Mesenchymal stem cell (in vitro differentiated cells and primary cell): ENCODE measurements at regions not wholly inside any gene's neighbourhood (a gene's known extent, or its start where the extent isn't known, plus 50 kb on each side); places are given as distances from the start of the nearest gene placed in this dataset.
A peak's percentile ranks its signal among the peaks of the same experiment; 100 is the strongest.

Experiments
- DNase-seq: peaks from one replicate; pipeline ENCODE4 v3.0.0-alpha.2; 2013
- H2AFZ ChIP-seq: one replicate; pipeline ENCODE4 v1.6.1; 2013; ENCODE audit warnings: low read depth, mild to moderate bottlenecking, control low read depth, inconsistent platforms, low read length, moderate library complexity
- H2AK5ac ChIP-seq: 2 replicates; pipeline ENCODE4 v1.6.1; 2013; ENCODE audit warnings: low read length, moderate library complexity, mild to moderate bottlenecking, inconsistent platforms; ENCODE audit not compliant: severe bottlenecking
- H2BK120ac ChIP-seq: one replicate; pipeline ENCODE4 v1.6.1; 2013; ENCODE audit warnings: low read depth, mild to moderate bottlenecking, inconsistent platforms, low read length, moderate library complexity
- H2BK12ac ChIP-seq, 2 experiments: one replicate each; pipeline ENCODE4 v1.6.1; 2013; ENCODE audit warnings: inconsistent platforms in 2 of 2, low read length in 2 of 2, mild to moderate bottlenecking in 2 of 2, moderate library complexity in 2 of 2, control low read depth in 1 of 2
- H2BK15ac ChIP-seq: one replicate; pipeline ENCODE4 v1.6.1; 2013; ENCODE audit warnings: mild to moderate bottlenecking, low read depth, inconsistent platforms; ENCODE audit not compliant: poor library complexity, severe bottlenecking
- H2BK5ac ChIP-seq: 2 replicates; pipeline ENCODE4 v1.6.1; 2013; ENCODE audit warnings: low read depth, mild to moderate bottlenecking, low read length, control low read depth, inconsistent platforms; ENCODE audit not compliant: poor library complexity, severe bottlenecking
- H3K14ac ChIP-seq, 2 experiments: one replicate each; pipeline ENCODE4 v1.6.1; 2013; ENCODE audit warnings: inconsistent platforms in 2 of 2, low read length in 2 of 2, control low read depth in 1 of 2, mild to moderate bottlenecking in 1 of 2, moderate library complexity in 1 of 2
- H3K18ac ChIP-seq, 2 experiments: one replicate each; pipeline ENCODE4 v1.6.1; 2013; ENCODE audit warnings: inconsistent platforms in 2 of 2, low read length in 2 of 2, control low read depth in 1 of 2, low read depth in 1 of 2, mild to moderate bottlenecking in 1 of 2
- H3K23ac ChIP-seq, 2 experiments: one replicate each; pipeline ENCODE4 v1.6.1; 2013; ENCODE audit warnings: inconsistent platforms in 2 of 2, low read length in 2 of 2, mild to moderate bottlenecking in 2 of 2, moderate library complexity in 2 of 2, control low read depth in 1 of 2
- H3K27ac ChIP-seq: 2 replicates; pipeline ENCODE4 v1.5.1; 2013; ENCODE audit warnings: mild to moderate bottlenecking, moderate library complexity, low read length, control low read depth, inconsistent platforms; ENCODE audit not compliant: poor library complexity, severe bottlenecking
- H3K27me3 ChIP-seq, 2 experiments: 2 replicates each; pipeline versions ENCODE4 v1.6.1 to v1.7.0; 2013; ENCODE audit warnings: low read length in 2 of 2, mild to moderate bottlenecking in 2 of 2, moderate library complexity in 2 of 2, control low read depth in 1 of 2, inconsistent platforms in 1 of 2; ENCODE audit not compliant: control insufficient read depth in 1 of 2, insufficient read depth in 1 of 2
- H3K36me3 ChIP-seq, 2 experiments: 2 replicates each; pipeline versions ENCODE4 v1.6.1 to v1.7.0; 2013; ENCODE audit warnings: low read length in 2 of 2, control low read depth in 1 of 2, inconsistent platforms in 1 of 2, low read depth in 1 of 2, mild to moderate bottlenecking in 1 of 2; ENCODE audit not compliant: insufficient read depth in 2 of 2, control insufficient read depth in 1 of 2
- H3K4ac ChIP-seq, 2 experiments: one replicate each; pipeline ENCODE4 v1.6.1; 2013; ENCODE audit warnings: inconsistent platforms in 2 of 2, low read length in 2 of 2, mild to moderate bottlenecking in 2 of 2, moderate library complexity in 2 of 2, control low read depth in 1 of 2, low read depth in 1 of 2
- H3K4me1 ChIP-seq: 2 replicates; pipeline ENCODE4 v1.6.1; 2013; ENCODE audit warnings: low read depth, low read length, control low read depth; ENCODE audit not compliant: control insufficient read depth, insufficient read depth
- H3K4me2 ChIP-seq: 2 replicates; pipeline ENCODE4 v1.6.1; 2013; ENCODE audit warnings: low read length, mild to moderate bottlenecking, inconsistent platforms; ENCODE audit not compliant: poor library complexity, severe bottlenecking
- H3K4me3 ChIP-seq, 2 experiments: 2 replicates each; pipeline versions ENCODE4 v1.5.1 to v1.7.0; 2013; ENCODE audit warnings: low read length in 2 of 2, mild to moderate bottlenecking in 2 of 2, control low read depth in 1 of 2, low read depth in 1 of 2; ENCODE audit not compliant: insufficient read depth in 1 of 2
- H3K79me1 ChIP-seq: replicated peaks from 2 replicates; pipeline ENCODE4 v1.6.1; 2013; ENCODE audit warnings: mild to moderate bottlenecking, control low read depth, low read length, inconsistent platforms; ENCODE audit not compliant: poor library complexity, severe bottlenecking
- H3K9ac ChIP-seq: 2 replicates; pipeline ENCODE4 v1.7.0; 2013; ENCODE audit warnings: mild to moderate bottlenecking, low read length, moderate library complexity
- H3K9me3 ChIP-seq: 2 replicates; pipeline ENCODE4 v1.7.0; 2013; ENCODE audit warnings: mild to moderate bottlenecking, low read length; ENCODE audit not compliant: control insufficient read depth
- H4K8ac ChIP-seq: one replicate; pipeline ENCODE4 v1.6.1; 2013; ENCODE audit warnings: inconsistent platforms, mild to moderate bottlenecking, low read length, moderate library complexity
- H4K91ac ChIP-seq: one replicate; pipeline ENCODE4 v1.6.1; 2013; ENCODE audit warnings: mild to moderate bottlenecking, low read length, inconsistent platforms
- WGBS: methylation state at CpG from one replicate; pipeline ENCODE4 v1.1.7; 2013; ENCODE audit warnings: mixed read lengths; 5-methylcytosine and 5-hydroxymethylcytosine counted together

- Histone ChIP-seq H3K14ac (no peak overlapping the region), H2BK12ac (no peak overlapping the region), H4K91ac (no peak overlapping the region), H3K18ac (no peak overlapping the region), H3K27ac (no peak overlapping the region), H3K4me2 (no peak overlapping the region), H3K4ac (no peak overlapping the region), H2BK5ac (no peak overlapping the region), H3K4me1 (no peaks in the 10 kb centered on the region), H3K79me1 (no peaks in the 10 kb centered on the region), H3K27me3 (no peaks in the 10 kb centered on the region), H3K4me3 (no peak overlapping the region), H3K23ac (no peak overlapping the region), H3K36me3 (no peaks in the 10 kb centered on the region), H3K9ac (no peak overlapping the region), H2AK5ac (no peak overlapping the region), H3K9me3 (peaks cover 6% of the 10 kb centered on the region), H2AFZ (no peak overlapping the region), H2BK15ac (no peak overlapping the region), H2BK120ac (no peak overlapping the region), H4K8ac (no peak overlapping the region)
- no peak for DNase-seq
- whole genome bisulfite sequencing: no CpG with 5 or more reads among the region's 6 CpGs
Observed at GRCh38 chr13:58977085-58977484, 1186.6 kb downstream of the DIAPH3 start.

GRCh38 chr13:58978331-58978730, 1185.4 kb downstream of the DIAPH3 start:
- no peak overlapping the region for H2AK5ac ChIP-seq
- H2BK120ac ChIP-seq: no peak overlapping the region
- no peak overlapping the region for H3K14ac ChIP-seq
- no peak overlapping the region for H2BK12ac ChIP-seq
- H3K36me3 ChIP-seq: no peaks in the 10 kb centered on the region
- H4K8ac ChIP-seq: no peak overlapping the region
- no peak overlapping the region for H2BK5ac ChIP-seq
- H3K18ac ChIP-seq: peak overlapping the region in 1 of 2 experiments; percentile 11
- H3K4me3 ChIP-seq: no peak overlapping the region
- H3K4me1 ChIP-seq: no peaks in the 10 kb centered on the region
- no peak overlapping the region for H3K9ac ChIP-seq
- H2BK15ac ChIP-seq: no peak overlapping the region
- no peak overlapping the region for H4K91ac ChIP-seq
- H3K23ac ChIP-seq: no peak overlapping the region
- peaks cover 6% of the 10 kb centered on the region for H3K9me3 ChIP-seq
- DNase-seq: peak; percentile 19
- H2AFZ ChIP-seq: no peak overlapping the region
- H3K4ac ChIP-seq: no peak overlapping the region
- no CpG with 5 or more reads among the region's 1 CpG for WGBS
- H3K79me1 ChIP-seq: no peaks in the 10 kb centered on the region
- H3K27me3 ChIP-seq: no peaks in the 10 kb centered on the region
- no peak overlapping the region for H3K4me2 ChIP-seq
- no peak overlapping the region for H3K27ac ChIP-seq

- no peak overlapping the region for H3K4me3 ChIP-seq
- no peaks in the 10 kb centered on the region for H3K27me3 ChIP-seq
- no peak overlapping the region for H2AFZ ChIP-seq
- no peak overlapping the region for H3K4ac ChIP-seq
- no peak overlapping the region for H2BK15ac ChIP-seq
- H3K79me1 ChIP-seq: no peaks in the 10 kb centered on the region
- peaks cover 6% of the 10 kb centered on the region for H3K9me3 ChIP-seq
- H3K4me2 ChIP-seq: no peak overlapping the region
- no peak overlapping the region for H2BK5ac ChIP-seq
- WGBS: 100% methylated on average over 1 of the region's 2 CpGs
- H3K23ac ChIP-seq: no peak overlapping the region
- H3K4me1 ChIP-seq: no peaks in the 10 kb centered on the region
- no peak overlapping the region for H2AK5ac ChIP-seq
- H3K14ac ChIP-seq: no peak overlapping the region
- no peak overlapping the region for H2BK120ac ChIP-seq
- H3K36me3 ChIP-seq: no peaks in the 10 kb centered on the region
- H4K91ac ChIP-seq: no peak overlapping the region
- no peak overlapping the region for H3K18ac ChIP-seq
- no peak for DNase-seq
- no peak overlapping the region for H3K27ac ChIP-seq
- H2BK12ac ChIP-seq: no peak overlapping the region
- H4K8ac ChIP-seq: no peak overlapping the region
- H3K9ac ChIP-seq: no peak overlapping the region
Observed at GRCh38 chr13:58979851-58980250, 1183.9 kb downstream of the DIAPH3 start.

GRCh38 chr13:58985845-58986244, 1177.9 kb downstream of the DIAPH3 start:
- H3K9me3 ChIP-seq: peaks cover 6% of the 10 kb centered on the region
- no peaks in the 10 kb centered on the region for H3K36me3 ChIP-seq
- no peak overlapping the region for H2BK5ac ChIP-seq
- no peak overlapping the region for H3K18ac ChIP-seq
- H3K14ac ChIP-seq: peak overlapping the region in 1 of 2 experiments; percentile 59
- no peaks in the 10 kb centered on the region for H3K27me3 ChIP-seq
- no peak overlapping the region for H3K4me3 ChIP-seq
- H3K9ac ChIP-seq: no peak overlapping the region
- no peak overlapping the region for H3K4ac ChIP-seq
- no peak overlapping the region for H4K8ac ChIP-seq
- H2AK5ac ChIP-seq: no peak overlapping the region
- no peak overlapping the region for H2BK120ac ChIP-seq
- H3K27ac ChIP-seq: no peak overlapping the region
- no peaks in the 10 kb centered on the region for H3K79me1 ChIP-seq
- 100% methylated on average over 2 of the region's 3 CpGs for WGBS
- no peak overlapping the region for H3K4me2 ChIP-seq
- no peak for DNase-seq
- no peak overlapping the region for H3K23ac ChIP-seq
- H2BK15ac ChIP-seq: no peak overlapping the region
- H2BK12ac ChIP-seq: no peak overlapping the region
- H3K4me1 ChIP-seq: no peaks in the 10 kb centered on the region
- H4K91ac ChIP-seq: no peak overlapping the region
- H2AFZ ChIP-seq: no peak overlapping the region
